ENCODE measurements at regions not wholly inside any gene's neighbourhood (a gene's known extent, or its start where the extent isn't known, plus 50 kb on each side); places are given as distances from the start of the nearest gene placed in this dataset.
"Not testable (repeated sequence)": the region's sequence is repeated elsewhere in the genome, so short reads cannot be mapped to it uniquely, and the experiment has no call there.

DNA sequence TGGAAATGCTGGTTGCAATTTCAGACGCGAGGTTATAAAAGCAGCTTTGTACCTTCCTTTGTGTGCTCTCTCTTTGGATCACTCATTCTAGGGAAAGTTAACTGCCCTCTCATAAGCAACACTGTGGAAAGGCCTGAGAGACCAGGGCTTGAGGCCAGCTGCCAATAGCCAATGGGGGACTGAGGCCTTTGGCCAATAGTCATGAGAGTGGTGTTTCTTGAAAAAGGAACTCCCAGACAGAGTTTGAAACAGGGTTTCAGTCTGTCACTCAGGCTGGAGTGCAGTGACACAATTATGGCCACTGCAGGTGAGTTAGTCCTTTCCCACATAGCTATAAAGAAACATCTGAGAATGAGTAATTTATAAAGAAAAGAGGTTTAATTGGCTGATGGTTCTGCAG, 524.7 kb upstream of the SMIM31 start:
- Histone ChIP-seq H3K4me1 (ENCODE audit: control insufficient read depth, insufficient read depth, low read length) (no peaks in the 10 kb centered on the region), H3K27me3 (ENCODE audit: control insufficient read depth, insufficient read depth, low read length, poor library complexity, severe bottlenecking) (no peaks in the 10 kb centered on the region), H3K27ac (ENCODE audit: insufficient read depth, low read depth, low read length, poor library complexity, severe bottlenecking) (no peak overlapping the region), H3K9me3 (ENCODE audit: control insufficient read depth, low read length) (no peaks in the 10 kb centered on the region), H3K36me3 (ENCODE audit: control insufficient read depth, insufficient read depth, low read length) (no peaks in the 10 kb centered on the region), H3K4me3 (ENCODE audit: insufficient read depth, low read depth, low read length) (no peak overlapping the region)
- WGBS, 2 experiments, result 97 to 99% methylated on average over 2 of the region's 2 CpGs

DNA sequence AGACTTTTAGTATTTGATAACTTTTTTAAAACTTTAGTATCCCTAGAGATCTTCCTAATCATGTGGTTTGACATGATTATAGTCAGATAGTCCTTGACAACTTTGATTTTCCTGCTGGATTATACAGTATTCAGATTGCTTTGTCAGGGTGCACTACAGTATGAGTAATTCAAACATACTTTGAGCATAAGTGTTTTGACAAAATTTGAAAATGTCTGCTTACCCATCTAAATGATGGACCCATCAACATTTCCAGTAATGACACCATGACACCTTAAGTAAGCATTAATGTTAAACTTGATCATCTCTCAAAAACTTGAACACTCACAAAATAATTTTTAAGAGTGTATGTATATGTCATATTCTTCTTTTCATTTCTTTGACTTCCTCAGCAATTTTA, 514.5 kb upstream of the SMIM31 start:
- Histone ChIP-seq H3K36me3 (ENCODE audit: control insufficient read depth, insufficient read depth, low read length) (no peaks in the 10 kb centered on the region), H3K27me3 (ENCODE audit: control insufficient read depth, insufficient read depth, low read length, poor library complexity, severe bottlenecking) (no peaks in the 10 kb centered on the region), H3K4me1 (ENCODE audit: control insufficient read depth, insufficient read depth, low read length) (no peaks in the 10 kb centered on the region), H3K4me3 (ENCODE audit: insufficient read depth, low read depth, low read length) (no peak overlapping the region), H3K9me3 (ENCODE audit: control insufficient read depth, low read length) (no peaks in the 10 kb centered on the region), H3K27ac (ENCODE audit: insufficient read depth, low read depth, low read length, poor library complexity, severe bottlenecking) (no peak overlapping the region)

DNA sequence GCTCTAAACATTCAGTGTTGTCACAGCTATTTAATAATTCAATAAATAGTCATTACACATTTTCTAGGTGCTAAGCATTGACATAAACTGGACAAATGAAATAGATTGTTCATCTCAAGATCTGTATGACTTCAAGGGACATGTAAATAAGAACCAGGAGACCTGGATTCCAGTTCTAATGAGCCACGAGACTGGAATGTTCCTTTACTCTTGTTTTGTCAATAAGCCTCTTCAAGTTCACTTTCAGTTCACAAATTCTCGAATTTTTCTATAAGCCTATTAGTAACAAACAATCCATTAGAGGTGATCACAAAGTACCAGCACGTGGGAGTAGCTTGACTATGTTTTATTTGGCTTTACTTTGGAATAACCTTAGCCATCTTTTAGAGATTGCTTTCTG, 514.0 kb upstream of the SMIM31 start:
- Histone ChIP-seq H3K4me3 (ENCODE audit: insufficient read depth, low read depth, low read length) (no peak overlapping the region), H3K4me1 (ENCODE audit: control insufficient read depth, insufficient read depth, low read length) (no peaks in the 10 kb centered on the region), H3K36me3 (ENCODE audit: control insufficient read depth, insufficient read depth, low read length) (no peaks in the 10 kb centered on the region), H3K9me3 (ENCODE audit: control insufficient read depth, low read length) (no peaks in the 10 kb centered on the region), H3K27ac (ENCODE audit: insufficient read depth, low read depth, low read length, poor library complexity, severe bottlenecking) (no peak overlapping the region), H3K27me3 (ENCODE audit: control insufficient read depth, insufficient read depth, low read length, poor library complexity, severe bottlenecking) (no peaks in the 10 kb centered on the region)
- 49 to 61% methylated on average over 3 of the region's 3 CpGs for WGBS, 2 experiments

DNA sequence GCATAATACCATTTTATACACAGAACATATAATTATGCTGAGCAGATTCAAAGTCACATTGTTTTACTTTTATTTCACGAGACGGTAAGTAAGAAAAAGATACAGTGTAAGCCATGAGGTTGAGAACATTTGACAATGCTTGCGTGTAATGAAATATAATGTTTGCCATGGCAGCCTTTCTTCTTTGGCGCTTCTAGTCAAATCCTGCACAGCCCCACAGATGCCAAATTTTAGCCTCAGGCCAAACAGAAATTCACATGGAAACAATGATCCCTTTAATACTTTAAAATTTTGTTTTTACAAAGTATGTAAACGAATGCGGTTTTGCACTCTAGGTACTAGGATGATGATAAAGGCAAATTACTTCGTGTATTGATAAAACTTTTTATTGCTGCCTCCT, 502.7 kb upstream of the SMIM31 start:
- no peaks in the 10 kb centered on the region for H3K27me3 ChIP-seq (ENCODE audit: control insufficient read depth, insufficient read depth, low read length, poor library complexity, severe bottlenecking)
- H3K9me3 ChIP-seq (ENCODE audit: control insufficient read depth, low read length), result no peaks in the 10 kb centered on the region
- H3K4me3 ChIP-seq (ENCODE audit: insufficient read depth, low read depth, low read length), result no peak overlapping the region
- H3K27ac ChIP-seq (ENCODE audit: insufficient read depth, low read depth, low read length, poor library complexity, severe bottlenecking), result no peak overlapping the region
- 92 to 97% methylated on average over 5 to 6 of the region's 7 CpGs for WGBS, 2 experiments
- H3K4me1 ChIP-seq (ENCODE audit: control insufficient read depth, insufficient read depth, low read length), result peaks cover 6% of the 10 kb centered on the region
- H3K36me3 ChIP-seq (ENCODE audit: control insufficient read depth, insufficient read depth, low read length), result no peaks in the 10 kb centered on the region

DNA sequence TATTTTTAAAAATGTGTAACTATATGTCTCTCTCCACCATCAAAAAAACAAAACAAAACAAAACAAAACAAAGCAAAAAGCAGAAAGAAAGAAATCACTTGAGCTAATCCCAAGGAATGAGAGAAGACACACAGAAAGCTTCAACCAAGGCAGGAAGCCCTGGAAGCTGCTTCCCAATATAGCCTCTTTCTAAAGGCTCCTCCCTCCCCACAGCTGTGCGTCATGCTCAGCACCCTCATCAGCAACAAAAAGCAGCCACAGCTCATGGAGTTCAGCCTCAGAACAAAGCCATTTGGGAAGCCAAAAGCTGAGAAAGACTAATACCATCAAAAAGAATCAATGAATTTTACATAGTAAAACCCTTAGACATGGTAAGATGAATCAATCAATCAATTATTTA, 501.6 kb upstream of the SMIM31 start:
- Histone ChIP-seq H3K9me3 (ENCODE audit: control insufficient read depth, low read length) (no peaks in the 10 kb centered on the region), H3K36me3 (ENCODE audit: control insufficient read depth, insufficient read depth, low read length) (no peaks in the 10 kb centered on the region), H3K27ac (ENCODE audit: insufficient read depth, low read depth, low read length, poor library complexity, severe bottlenecking) (no peak overlapping the region), H3K27me3 (ENCODE audit: control insufficient read depth, insufficient read depth, low read length, poor library complexity, severe bottlenecking) (no peaks in the 10 kb centered on the region), H3K4me1 (ENCODE audit: control insufficient read depth, insufficient read depth, low read length) (peaks cover 6% of the 10 kb centered on the region), H3K4me3 (ENCODE audit: insufficient read depth, low read depth, low read length) (no peak overlapping the region)
- WGBS, 2 experiments, result 0% methylated on average over 1 of the region's 1 CpG

DNA sequence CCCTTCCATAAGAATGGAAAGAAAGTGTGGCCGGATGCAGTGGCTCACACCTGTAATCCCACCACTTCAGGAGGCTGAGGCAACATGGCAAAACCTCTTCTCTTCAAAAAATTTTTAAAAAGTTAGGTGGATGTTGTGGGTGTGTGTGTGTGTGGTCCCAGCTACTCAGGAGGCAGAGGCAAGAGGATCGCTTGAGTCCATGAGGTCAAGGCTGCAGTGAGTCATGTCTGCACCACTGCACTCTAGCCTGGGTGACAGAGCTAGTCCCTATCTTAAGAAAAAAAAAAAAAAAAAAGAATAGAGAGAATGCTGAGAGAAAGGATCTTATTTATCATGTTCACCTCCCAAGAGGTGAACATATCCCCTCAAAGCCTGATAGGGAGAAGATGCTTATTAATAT, 492.1 kb upstream of the SMIM31 start:
- Histone ChIP-seq H3K27me3 (ENCODE audit: control insufficient read depth, insufficient read depth, low read length, poor library complexity, severe bottlenecking) (no peaks in the 10 kb centered on the region), H3K27ac (ENCODE audit: insufficient read depth, low read depth, low read length, poor library complexity, severe bottlenecking) (no peak overlapping the region), H3K4me3 (ENCODE audit: insufficient read depth, low read depth, low read length) (no peak overlapping the region), H3K36me3 (ENCODE audit: control insufficient read depth, insufficient read depth, low read length) (no peaks in the 10 kb centered on the region), H3K4me1 (ENCODE audit: control insufficient read depth, insufficient read depth, low read length) (no peaks in the 10 kb centered on the region), H3K9me3 (ENCODE audit: control insufficient read depth, low read length) (no peaks in the 10 kb centered on the region)
- WGBS, 2 experiments, result 91 to 100% methylated on average over 2 of the region's 2 CpGs

DNA sequence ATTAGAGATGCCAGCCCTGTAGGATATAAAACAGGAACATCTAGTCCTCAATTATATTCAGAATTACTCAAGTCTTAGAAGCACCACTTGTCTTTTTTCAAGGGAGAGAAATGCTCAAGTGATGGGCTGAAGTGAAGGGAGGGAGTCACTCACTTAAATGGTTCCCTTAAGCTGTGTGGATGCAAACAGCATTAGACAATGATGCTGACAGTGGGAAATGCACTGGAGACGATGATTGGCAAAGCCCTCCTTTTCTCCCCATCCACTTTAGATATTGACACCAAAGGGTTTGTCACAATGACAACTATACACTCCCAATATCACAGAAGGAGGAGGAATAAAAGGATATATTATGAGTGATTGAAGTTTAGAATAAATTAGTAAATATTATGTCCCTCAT, 491.4 kb upstream of the SMIM31 start:
- not testable (repeated sequence) for H3K27ac ChIP-seq (ENCODE audit: insufficient read depth, low read depth, low read length, poor library complexity, severe bottlenecking); H3K9me3 ChIP-seq (ENCODE audit: control insufficient read depth, low read length); H3K4me3 ChIP-seq (ENCODE audit: insufficient read depth, low read depth, low read length); H3K4me1 ChIP-seq (ENCODE audit: control insufficient read depth, insufficient read depth, low read length); H3K27me3 ChIP-seq (ENCODE audit: control insufficient read depth, insufficient read depth, low read length, poor library complexity, severe bottlenecking); H3K36me3 ChIP-seq (ENCODE audit: control insufficient read depth, insufficient read depth, low read length)
- 80% methylated on average over 1 of the region's 1 CpG; no CpG with 5 or more reads in 1 of the 2 experiments for WGBS, 2 experiments

DNA sequence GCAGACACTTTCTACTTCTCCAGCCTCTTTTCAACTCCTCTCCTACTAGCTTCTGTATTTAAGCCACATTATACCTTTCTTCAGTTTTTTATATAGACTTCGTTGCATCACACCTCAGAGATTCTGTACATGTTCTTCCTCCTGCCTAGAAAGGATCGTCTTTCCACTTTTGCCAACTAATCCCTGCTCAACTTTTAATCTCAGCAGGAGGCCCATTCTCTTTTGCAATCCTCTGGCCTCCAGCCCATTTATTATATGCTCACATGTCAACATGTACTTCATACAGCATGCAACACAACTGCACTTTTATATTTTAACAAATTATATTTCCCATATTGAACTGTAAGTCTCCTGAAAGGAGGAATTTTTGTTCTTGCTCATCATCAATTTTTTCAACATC, 476.5 kb upstream of the SMIM31 start:
- H3K27me3 ChIP-seq (ENCODE audit: control insufficient read depth, insufficient read depth, low read length, poor library complexity, severe bottlenecking); H3K4me3 ChIP-seq (ENCODE audit: insufficient read depth, low read depth, low read length); H3K4me1 ChIP-seq (ENCODE audit: control insufficient read depth, insufficient read depth, low read length); H3K9me3 ChIP-seq (ENCODE audit: control insufficient read depth, low read length); H3K27ac ChIP-seq (ENCODE audit: insufficient read depth, low read depth, low read length, poor library complexity, severe bottlenecking); H3K36me3 ChIP-seq (ENCODE audit: control insufficient read depth, insufficient read depth, low read length): not testable (repeated sequence)
- WGBS, 2 experiments, result 89 to 91% methylated on average over 2 of the region's 2 CpGs

DNA sequence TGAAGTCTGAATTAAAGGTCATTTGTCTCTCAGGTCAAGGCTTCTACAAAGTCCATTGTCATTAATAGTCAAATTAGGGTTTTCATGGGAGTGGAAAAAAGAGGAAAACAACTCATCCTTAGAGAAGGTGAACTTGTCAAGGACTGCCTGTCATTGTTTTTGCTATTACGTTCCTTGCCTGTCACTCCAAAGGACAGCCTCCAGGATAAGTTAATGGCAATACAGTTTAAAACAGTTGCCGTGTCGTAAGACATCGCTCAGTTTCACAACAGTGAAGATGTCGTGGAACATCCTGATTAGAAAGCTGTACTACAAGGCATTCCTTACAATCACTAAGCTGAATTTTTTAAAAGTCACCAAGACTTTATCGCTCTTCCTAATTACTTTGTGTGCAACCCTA, 466.8 kb upstream of the SMIM31 start:
- Histone ChIP-seq H3K27me3 (ENCODE audit: control insufficient read depth, insufficient read depth, low read length, poor library complexity, severe bottlenecking) (no peaks in the 10 kb centered on the region), H3K4me1 (ENCODE audit: control insufficient read depth, insufficient read depth, low read length) (no peaks in the 10 kb centered on the region), H3K9me3 (ENCODE audit: control insufficient read depth, low read length) (no peaks in the 10 kb centered on the region), H3K36me3 (ENCODE audit: control insufficient read depth, insufficient read depth, low read length) (no peaks in the 10 kb centered on the region), H3K4me3 (ENCODE audit: insufficient read depth, low read depth, low read length) (no peak overlapping the region), H3K27ac (ENCODE audit: insufficient read depth, low read depth, low read length, poor library complexity, severe bottlenecking) (no peak overlapping the region)
- WGBS, 2 experiments, result 87 to 89% methylated on average over 6 of the region's 6 CpGs

DNA sequence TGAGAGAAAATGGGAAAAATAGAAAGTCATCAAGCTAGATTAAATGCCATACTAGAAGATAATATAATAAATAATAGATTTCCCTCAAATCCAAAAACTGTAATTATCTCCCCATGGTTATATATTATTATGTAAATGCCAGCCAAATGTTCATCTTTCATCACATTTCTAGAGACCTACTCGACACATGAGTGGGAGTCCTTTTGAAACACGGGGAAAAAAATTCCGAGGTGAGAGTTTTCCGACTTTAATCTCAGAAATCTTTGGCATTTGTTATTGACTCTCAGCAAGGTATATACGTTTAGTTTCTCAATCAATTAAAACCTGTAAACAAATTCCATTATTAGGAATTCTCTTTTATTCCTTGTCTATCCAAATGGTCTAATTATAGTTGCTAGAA, 465.4 kb upstream of the SMIM31 start:
- Histone ChIP-seq H3K36me3 (ENCODE audit: control insufficient read depth, insufficient read depth, low read length) (no peaks in the 10 kb centered on the region), H3K4me3 (ENCODE audit: insufficient read depth, low read depth, low read length) (no peak overlapping the region), H3K27ac (ENCODE audit: insufficient read depth, low read depth, low read length, poor library complexity, severe bottlenecking) (no peak overlapping the region), H3K9me3 (ENCODE audit: control insufficient read depth, low read length) (no peaks in the 10 kb centered on the region), H3K27me3 (ENCODE audit: control insufficient read depth, insufficient read depth, low read length, poor library complexity, severe bottlenecking) (no peaks in the 10 kb centered on the region), H3K4me1 (ENCODE audit: control insufficient read depth, insufficient read depth, low read length) (no peaks in the 10 kb centered on the region)
- whole genome bisulfite sequencing, 2 experiments, result 96 to 97% methylated on average over 5 of the region's 5 CpGs

DNA sequence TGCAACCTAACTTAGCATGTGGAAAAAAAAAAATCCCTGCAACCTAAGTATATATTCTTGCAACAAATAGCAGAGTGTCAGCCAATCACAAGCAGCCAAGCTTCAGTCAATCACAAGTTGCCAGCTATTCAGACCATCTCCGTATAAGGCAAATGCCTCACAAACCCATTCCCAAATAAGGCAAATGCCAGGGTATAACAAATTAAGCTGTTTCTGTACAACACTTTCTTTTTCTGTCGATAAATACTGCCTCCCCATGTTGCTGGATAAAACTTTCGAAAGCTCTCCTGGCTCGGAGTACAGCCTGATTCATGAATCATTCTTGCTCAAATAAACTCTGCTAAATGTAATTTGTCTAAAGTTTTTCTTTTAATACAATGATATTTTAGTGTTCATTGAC, 460.7 kb upstream of the SMIM31 start:
- Histone ChIP-seq H3K27ac (ENCODE audit: insufficient read depth, low read depth, low read length, poor library complexity, severe bottlenecking) (no peak overlapping the region), H3K4me1 (ENCODE audit: control insufficient read depth, insufficient read depth, low read length) (no peaks in the 10 kb centered on the region), H3K36me3 (ENCODE audit: control insufficient read depth, insufficient read depth, low read length) (no peaks in the 10 kb centered on the region), H3K9me3 (ENCODE audit: control insufficient read depth, low read length) (no peaks in the 10 kb centered on the region), H3K4me3 (ENCODE audit: insufficient read depth, low read depth, low read length) (no peak overlapping the region), H3K27me3 (ENCODE audit: control insufficient read depth, insufficient read depth, low read length, poor library complexity, severe bottlenecking) (no peaks in the 10 kb centered on the region)
- 77 to 89% methylated on average over 4 of the region's 4 CpGs for WGBS, 2 experiments

Data from ectodermal cell (in vitro differentiated cells).